ENCODE measurements at regions not wholly inside any gene's neighbourhood (a gene's known extent, or its start where the extent isn't known, plus 50 kb on each side); places are given as distances from the start of the nearest gene placed in this dataset.

DNA sequence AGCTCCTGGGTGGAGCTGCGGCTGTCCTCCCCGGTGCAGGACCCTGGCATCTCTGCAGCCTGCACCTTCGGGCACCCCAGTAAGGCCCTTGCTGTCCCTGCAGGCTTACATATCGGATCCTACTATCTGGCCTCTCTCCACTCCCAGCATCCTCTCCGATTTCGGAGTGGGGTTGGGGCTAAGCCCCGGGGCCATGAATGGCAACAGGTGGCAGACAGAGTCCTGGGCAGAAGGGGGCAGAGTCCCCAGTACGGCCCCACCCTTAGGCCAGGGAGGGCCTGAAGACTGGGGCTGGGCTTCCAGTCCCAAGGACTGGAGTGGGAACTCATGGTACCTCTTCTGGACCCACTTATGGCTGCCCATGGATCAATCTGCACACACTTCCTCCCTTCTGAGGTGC is 180.4 kb upstream of the MC4R start:
- in situ Hi-C loops (cut with MboI; ENCODE audit: low sequenced_read_pairs), result no loop called here

DNA sequence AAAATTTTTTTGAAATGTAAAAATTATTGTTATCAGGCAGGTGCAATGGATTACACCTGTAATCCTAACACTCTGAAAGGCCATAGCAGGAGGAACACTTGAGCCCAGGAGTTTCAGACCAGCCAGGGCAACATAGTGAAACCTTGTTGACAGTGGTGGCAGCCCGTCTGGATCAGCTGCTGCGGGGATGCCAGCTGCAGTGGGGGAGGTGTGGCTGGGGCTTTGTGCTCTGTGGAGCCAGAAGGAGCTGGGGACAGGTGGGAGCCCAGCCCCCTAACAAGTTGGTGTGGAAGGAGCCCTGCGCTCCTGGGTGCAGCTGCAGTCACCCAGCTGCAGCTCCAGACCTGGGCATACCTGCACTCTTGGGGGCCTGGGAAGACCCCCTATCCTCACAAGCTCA is 182.4 kb upstream of the MC4R start:
- in situ Hi-C loops (cut with MboI; ENCODE audit: low sequenced_read_pairs), result no loop called here

DNA sequence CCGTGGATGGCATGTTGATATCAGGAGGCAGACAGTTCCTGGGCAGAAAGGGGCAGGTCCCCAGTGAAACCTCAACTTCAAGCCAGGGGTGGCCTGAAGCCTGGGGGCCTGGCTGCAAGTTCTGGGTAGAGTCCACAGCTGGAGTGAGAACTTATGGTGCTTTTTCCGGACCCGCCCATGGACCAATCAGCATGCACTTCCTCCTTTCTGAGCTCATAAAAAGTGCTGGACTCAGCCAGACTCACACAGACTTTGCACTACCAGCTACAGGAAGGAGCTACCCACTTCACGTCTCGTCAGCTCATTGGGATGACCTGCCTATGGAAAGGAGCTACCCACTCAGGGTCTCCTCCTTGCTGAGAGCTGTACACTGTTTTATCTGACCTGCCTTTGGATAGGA is 183.1 kb upstream of the MC4R start:
- in situ Hi-C loops (cut with MboI; ENCODE audit: low sequenced_read_pairs), result no loop called here

DNA sequence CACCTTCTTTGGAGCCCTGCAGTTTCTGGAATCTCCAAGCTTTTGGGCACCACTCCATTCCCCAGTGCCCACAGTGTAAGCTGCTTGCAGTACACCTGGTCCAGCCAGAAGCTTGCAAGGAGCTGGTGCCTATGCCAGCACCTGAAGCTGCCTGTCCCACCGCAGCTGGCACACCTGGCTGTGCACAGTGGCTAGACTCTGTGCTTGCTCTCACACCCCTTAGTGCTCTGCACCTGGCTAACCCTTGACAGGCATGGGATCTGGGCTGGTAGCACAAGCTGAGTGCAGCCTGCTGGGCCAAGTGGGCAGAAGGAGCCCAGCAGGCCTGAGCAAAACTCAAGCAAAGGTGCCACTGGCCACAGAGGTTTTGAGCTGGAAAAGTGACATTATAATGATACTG is 183.8 kb upstream of the MC4R start:
- in situ Hi-C loops (cut with MboI; ENCODE audit: low sequenced_read_pairs), result no loop called here

DNA sequence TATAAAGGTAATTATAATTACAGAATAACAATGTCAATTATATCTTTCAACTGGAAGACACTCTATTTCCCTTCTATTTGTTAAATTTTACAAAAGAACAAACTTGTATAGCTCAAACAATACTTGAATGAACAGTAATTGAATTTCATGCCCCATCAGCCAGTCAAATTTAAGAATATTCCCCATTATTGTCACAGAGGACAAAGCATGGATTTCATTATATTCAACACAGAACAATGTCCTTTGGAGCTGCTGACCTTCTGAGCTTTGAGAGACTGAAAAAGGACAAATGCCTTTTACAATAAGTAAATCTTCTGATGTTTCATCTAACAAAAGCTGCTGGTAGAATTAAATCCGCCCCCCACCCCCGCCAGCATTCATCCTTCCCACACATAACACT is 187.5 kb upstream of the MC4R start:
- in situ Hi-C loops (cut with MboI; ENCODE audit: low sequenced_read_pairs), result no loop called here

DNA sequence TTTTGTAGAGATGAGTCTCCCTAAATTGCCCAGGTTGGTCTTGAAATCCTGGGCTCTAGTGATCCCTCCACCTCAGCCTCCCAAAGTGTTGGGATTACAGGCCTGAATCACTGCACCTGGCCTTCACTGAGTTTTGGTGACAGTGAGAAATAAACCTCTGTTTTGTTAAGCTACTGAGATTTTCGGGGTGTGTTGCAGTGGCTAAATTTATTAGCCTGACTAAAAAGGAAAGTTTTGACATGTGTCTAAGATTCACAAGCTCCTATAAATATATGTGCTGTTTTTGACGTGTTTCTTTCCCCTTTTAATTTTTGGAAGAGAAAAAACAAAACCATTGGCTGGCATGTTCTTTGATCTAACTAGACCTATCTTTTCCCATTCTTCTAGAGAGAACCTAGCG is 190.5 kb upstream of the MC4R start:
- in situ Hi-C loops (cut with MboI; ENCODE audit: low sequenced_read_pairs), result no loop called here

DNA sequence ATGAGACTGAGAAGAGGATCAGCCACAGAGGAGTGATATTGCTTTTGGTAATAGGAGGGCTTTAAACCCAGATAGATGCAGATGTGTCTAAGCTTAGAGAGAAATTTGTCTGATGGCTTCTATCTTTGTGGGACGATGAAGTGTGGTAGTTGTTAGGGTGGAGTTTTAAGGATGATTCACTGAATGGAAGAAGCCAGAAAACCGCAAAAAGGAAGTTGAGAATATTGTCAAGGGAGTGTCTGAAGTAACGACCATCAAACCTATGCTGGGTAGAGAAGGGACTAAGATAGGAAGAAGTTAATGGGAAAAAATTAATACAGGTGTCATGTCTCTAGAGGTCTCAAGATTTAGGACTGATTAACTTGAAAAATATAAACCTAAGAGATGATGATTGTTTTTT is 195.6 kb upstream of the MC4R start:
- in situ Hi-C loops (cut with MboI; ENCODE audit: low sequenced_read_pairs), result no loop called here

DNA sequence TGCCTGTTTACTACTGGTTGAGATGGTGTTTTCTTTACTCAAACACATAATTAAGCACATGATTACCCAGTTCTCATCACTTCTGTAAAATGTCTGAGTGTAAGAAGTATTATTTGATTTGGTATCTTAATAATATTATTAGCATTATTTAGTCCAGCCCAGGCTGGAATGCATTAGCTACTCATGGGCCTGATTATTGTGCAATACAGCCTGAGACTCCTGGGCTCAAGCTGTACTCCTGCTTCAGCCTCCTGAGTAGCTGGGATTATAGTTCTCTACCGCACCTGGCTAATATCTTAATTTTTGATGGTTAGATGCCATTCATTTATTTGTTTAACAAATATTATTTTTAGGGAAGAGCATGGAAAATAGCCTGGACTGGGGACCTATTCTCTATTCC is 197.6 kb upstream of the MC4R start:
- in situ Hi-C loops (cut with MboI; ENCODE audit: low sequenced_read_pairs), result no loop called here

DNA sequence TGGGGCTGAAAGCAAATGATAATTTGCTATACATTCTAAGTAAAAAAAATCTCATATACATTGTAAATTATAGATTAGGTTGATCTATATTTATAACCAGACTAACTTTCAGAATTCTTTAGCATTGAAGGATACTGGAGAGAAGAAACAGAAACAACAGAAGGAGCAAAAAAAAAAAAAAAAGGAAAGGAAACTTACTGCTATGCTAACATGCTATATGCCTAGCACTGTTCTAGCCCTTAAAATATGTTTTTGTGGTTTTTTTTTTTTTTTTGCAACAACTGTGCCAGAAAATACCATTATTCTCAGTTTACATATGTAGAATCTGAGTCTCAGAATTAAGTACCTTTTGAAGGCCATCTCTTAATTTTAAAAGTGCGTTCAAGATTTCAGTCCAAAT is 204.9 kb upstream of the MC4R start:
- in situ Hi-C loops (cut with MboI; ENCODE audit: low sequenced_read_pairs), result no loop called here

DNA sequence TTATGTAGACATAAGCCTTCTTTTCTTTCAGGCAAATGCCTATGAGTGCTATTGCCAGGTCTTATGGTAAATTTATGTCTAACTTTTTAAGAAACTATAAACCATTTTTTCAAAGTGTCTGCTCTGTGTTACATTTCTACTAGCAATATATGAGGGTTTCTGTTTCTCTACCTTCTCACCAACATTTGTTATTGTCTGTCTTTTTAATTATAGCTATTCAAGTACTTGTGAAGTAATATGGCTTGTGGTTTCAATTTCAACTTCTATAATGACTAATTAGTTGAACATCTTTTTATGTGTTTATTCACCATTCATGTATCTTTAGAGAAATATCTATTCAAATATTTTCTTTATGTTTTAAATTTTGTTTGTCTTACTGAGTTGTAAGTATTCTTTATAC is 213.1 kb upstream of the MC4R start:
- in situ Hi-C loops (cut with MboI; ENCODE audit: low sequenced_read_pairs), result no loop called here

DNA sequence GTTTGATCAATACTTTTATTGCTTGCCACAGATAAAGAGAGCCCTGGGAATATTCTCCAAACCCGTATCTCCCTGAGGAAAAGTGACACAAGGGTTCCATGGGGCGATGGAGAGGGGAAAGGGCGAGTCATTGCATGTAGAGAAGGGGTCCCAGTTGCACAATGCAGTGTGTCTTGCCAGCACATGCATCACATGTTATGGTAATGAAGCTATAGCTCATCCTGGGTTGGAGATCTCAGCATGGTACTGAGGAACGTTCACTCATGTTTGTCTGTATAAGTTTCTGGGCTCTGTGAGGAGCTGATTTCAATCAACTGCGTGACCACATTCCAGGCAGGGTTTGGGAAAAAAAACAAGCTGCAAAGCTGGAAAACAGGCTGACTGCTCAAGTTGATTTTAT is 220.7 kb upstream of the MC4R start:
- in situ Hi-C loops (cut with MboI; ENCODE audit: low sequenced_read_pairs), result no loop called here

DNA sequence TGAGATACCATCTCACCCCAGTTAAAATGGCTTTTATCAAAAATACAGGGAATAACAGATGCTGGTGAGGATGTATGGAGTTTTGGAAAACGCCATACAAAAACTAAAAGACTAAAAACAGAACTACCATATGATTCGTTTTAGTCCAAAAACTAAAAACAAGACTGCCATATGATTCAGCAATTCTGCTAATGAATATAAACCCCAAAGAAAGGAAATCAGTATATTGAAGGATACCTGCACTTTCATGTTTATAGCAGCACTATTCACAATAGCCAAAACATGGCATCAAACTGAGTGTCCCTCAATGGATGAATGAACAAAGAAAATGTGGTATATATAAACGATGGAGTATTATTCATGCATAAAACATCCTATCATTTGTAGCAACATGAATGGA is 224.4 kb upstream of the MC4R start:
- in situ Hi-C loops (cut with MboI; ENCODE audit: low sequenced_read_pairs), result no loop called here

DNA sequence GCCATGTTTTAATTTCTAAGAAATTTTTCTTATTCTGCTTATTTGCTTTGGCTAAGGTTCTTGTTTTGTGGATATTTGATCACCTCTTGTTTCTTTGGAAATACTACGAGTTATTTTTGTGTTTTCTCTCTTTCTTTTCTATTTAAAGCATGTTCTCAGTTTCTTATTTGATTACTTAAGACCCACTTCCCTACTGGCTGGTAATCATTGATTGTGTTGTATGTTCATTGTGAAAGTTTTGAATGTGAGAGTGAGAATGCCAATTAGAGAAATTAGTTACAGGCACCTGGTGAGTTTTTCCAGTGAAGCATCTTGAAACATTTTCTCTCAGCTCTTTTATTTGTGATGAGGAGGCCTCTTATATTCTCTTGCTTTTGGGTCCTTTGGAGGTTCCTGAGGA is 226.7 kb upstream of the MC4R start:
- in situ Hi-C loops (cut with MboI; ENCODE audit: low sequenced_read_pairs), result no loop called here

DNA sequence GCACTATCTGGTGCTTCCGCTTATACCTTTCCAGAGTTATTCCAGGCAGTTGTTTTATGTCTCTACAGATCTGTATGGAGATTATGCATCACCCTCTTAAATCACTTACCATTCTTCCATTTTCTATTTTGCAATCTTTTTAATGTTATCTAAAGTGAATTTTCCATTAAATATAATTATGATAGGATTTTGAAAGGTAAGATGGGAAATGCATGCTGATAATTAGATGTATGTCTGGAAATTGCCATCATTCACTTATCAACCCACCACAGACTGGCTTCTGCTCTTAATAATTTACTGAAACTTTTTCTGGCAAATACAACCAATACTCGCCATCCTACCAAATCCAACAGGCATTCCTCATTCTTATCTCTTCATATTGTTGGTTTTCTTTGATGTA is 227.4 kb upstream of the MC4R start:
- in situ Hi-C loops (cut with MboI; ENCODE audit: low sequenced_read_pairs), result no loop called here

DNA sequence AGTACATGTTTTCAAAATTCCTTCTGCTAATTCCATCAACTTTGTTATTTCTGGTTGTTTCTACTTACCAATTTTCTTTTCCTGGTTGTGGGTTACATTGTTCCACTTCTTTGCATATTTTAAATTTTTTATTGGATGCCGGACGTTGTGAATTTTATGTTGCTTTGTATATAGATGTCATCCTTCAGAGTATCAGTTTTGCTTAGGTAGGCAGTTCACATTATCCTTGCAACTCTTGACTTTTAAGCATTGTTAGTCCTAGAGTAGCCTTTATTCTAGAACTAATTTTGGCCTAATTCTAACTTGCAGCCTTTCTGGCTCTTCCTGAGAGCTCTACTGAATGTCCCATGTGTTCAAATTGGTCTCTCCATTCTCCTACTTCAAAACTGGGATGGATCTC is 228.7 kb upstream of the MC4R start:
- in situ Hi-C loops (cut with MboI; ENCODE audit: low sequenced_read_pairs), result no loop called here

DNA sequence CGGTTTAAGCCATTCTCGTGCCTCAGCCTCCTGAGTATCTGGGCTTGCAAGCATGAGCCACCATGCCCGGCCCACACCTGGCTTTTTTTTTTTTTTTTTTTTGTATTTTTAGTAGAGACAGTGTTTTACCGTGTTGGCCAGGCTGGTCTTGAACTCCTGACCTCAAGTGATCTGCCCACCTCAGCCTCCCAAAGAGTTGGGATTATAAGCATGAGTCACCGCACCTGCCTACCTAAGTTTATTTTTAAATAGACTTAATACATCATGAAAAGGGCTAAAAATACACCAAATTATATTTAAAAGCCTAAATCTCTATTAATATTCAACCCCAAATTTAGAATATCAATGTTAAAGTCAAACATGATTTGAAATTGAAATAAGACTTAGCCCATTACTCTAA is 250.8 kb upstream of the MC4R start:
- in situ Hi-C loops (cut with MboI; ENCODE audit: low sequenced_read_pairs), result no loop called here

DNA sequence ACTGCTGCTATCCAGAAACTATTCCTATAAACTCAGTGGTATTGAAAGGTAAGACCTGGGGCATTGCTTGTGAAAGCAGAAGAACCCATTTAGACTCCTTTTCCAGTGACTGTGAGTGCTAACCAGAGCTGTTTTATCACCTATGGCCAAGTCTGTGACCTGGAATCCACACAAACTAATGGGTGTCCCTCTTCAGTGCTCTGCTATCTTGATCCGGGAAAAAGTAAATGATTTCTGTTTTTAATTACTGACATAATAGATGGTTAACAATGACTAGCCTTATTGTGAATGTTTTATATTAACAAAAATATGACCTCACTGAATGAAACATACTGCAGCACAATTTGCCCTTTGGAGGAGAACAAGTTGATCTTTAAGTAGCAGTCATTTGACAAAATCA is 251.6 kb upstream of the MC4R start:
- in situ Hi-C loops (cut with MboI; ENCODE audit: low sequenced_read_pairs), result no loop called here

DNA sequence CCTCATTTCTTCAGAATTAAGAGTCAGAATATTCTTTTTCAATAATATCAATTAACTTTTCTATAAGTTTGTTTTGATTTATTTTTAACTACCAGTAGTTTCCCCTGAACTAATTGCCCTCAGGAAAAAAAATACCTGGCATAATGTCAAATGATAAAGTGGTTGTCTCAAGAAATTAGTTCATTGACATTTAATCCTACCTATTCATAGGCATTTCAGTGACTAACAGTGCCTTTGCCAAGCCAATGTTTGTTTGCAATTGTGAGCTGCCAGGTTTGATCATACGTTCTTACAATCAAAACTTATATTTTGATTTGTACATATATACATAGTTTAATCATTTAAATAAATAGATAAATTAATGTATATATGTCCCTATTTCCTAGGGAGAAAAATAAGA is 267.3 kb upstream of the MC4R start:
- in situ Hi-C loops (cut with MboI; ENCODE audit: low sequenced_read_pairs), result no loop called here

DNA sequence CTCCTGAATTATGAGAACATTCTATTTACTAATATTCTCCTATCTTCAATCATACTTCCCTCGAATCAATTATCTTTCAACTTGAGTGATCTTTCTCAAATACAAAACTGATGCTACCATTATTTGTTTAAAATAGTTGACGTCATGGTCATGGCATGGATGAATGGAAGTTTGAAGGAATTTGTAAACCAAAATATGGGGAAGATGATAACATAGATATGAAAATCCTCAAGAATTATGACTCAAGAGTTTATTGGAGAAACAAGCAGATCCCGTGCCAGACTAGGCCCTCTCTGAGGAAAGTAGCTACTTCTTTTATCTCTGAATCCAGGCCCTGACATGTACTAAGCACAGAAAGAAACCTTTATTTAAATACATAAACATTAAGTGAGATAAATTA is 270.4 kb upstream of the MC4R start:
- in situ Hi-C loops (cut with MboI; ENCODE audit: low sequenced_read_pairs), result no loop called here

DNA sequence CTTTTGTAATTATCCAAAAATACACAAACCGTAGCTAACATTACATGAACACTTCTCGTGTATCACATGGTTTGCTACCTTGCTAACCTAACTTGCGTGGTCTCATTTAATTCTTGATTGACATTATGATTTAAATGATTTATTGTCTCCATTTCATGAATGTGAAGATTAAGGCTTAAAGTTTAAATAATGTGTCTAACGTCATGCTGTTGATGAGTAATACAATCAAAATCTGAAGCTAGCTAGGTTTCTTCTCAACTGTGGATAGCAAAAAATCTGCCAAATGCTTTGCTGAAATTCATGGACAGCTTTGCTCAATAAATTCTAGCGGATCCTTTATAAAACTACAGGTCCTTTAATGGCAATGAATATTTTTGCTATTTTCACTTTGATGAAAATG is 274.1 kb upstream of the MC4R start:
- in situ Hi-C loops (cut with MboI; ENCODE audit: low sequenced_read_pairs), result no loop called here

DNA sequence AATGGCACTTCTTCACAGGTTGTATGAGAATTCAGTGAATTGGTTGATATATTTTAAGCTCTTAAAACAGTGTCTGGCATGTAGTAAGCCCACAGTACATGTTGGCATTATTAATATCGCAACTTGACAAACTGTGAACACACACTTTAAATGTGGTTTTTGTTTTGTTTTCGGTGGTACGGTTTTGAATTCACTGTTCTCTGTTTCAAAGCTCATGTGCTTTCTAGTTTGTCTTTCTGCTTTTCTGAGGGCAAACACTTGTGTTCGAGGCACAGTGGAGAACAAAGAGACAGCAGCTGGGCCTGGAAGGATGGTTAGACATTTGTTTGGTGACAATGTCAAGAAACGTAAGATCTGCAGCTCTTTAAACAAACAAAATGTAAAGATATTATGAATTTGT is 276.5 kb upstream of the MC4R start:
- in situ Hi-C loops (cut with MboI; ENCODE audit: low sequenced_read_pairs), result no loop called here

DNA sequence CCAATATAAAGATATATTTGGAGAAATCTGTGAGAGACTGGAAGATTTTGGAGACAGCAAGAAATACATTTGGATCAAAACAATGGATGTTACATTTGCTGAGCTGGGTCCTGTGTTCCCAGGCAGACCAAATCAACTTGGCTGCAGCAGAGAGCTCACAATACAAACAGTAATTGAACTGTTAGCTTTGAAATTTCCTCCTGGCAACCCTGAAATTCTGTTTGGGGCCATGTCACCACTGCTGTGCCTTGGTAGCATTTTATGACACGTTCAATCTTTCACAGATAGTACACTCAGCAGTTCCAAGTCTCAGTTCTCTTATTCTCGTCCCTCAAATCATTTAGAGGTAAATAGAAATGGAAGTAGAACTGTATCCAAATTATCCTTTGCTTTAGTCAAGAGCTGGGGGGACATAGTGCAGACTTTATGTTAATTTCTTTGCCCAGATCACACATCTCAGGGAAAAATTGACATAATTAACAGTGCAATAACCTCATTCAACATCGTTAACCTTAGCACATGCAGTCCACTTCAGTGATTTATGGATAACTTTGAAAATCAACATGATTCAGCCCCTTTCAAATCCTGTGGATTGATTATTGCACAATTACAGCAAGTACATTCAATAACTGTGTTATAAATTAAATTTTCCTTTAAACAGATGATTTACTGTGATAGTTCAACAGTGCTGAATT is 277.4 kb upstream of the MC4R start:
- in situ Hi-C loops (cut with MboI; ENCODE audit: low sequenced_read_pairs), result no loop called here

DNA sequence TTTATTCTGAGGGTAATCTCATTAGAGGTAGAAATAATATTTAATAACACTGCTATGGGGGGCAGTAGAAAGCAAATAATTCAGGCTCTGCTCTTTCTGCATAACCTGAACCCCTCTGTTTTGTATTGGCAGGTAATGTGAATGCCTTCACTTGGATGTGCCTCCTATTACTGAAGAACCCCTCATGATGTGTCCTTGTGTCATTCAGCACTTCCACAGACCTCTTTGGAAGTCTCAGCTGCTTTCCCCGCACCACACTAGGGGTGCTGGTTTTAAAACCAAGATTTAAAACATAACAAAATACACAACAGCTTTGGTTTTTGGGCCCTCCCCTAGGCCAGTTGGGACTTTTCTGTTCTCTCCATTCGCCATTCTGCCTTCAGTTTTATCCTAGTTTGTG is 281.7 kb upstream of the MC4R start:
- in situ Hi-C loops (cut with MboI; ENCODE audit: low sequenced_read_pairs), result no loop called here

DNA sequence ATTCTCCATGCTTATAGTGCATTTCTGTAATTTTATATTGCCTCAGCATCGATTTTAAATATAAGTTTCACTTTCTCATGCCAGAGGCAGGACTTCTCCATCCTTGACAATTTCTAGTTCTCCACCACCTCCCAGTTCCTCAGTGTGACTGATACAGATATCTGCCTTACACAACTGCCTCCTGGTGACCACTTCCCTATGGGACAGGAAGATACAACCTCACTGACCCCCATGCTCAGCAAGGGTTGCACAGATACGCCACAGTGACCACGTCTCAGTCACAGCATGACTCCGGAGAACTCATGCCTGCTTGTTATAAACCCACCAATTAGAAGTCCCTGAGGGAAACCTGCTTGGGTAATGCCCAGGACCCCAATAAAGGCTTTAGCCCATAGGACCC is 284.0 kb upstream of the MC4R start:
- in situ Hi-C loops (cut with MboI; ENCODE audit: low sequenced_read_pairs), result no loop called here

All from HL-60/S4 (cell line).